Neural progenitor cell (in vitro differentiated cells): ENCODE measurements at regions not wholly inside any gene's neighbourhood (a gene's known extent, or its start where the extent isn't known, plus 50 kb on each side); places are given as distances from the start of the nearest gene placed in this dataset.
"Not testable (repeated sequence)": the region's sequence is repeated elsewhere in the genome, so short reads cannot be mapped to it uniquely, and the experiment has no call there.

Experiments used
- EZH2 ChIP-seq: fragments of 200-600 bp; sonication (generic); IDR thresholded peaks from 2 replicates; pipeline ENCODE4 v1.6.1; 2017; ENCODE audit warnings: antibody characterized with exemption, mild to moderate bottlenecking, moderate library complexity
- EZH2phosphoT487 ChIP-seq: fragments of 200-600 bp; sonication (generic); IDR thresholded peaks from 2 replicates; pipeline ENCODE4 v1.6.1; 2017; ENCODE audit warnings: antibody characterized with exemption
- TF ChIP-seq, protein P1 (sequence below): fragments of 200-600 bp; sonication (generic); IDR thresholded peaks from 2 replicates; pipeline ENCODE4 v1.5.1; 2017; ENCODE audit warnings: antibody characterized with exemption, mild to moderate bottlenecking

DNA sequence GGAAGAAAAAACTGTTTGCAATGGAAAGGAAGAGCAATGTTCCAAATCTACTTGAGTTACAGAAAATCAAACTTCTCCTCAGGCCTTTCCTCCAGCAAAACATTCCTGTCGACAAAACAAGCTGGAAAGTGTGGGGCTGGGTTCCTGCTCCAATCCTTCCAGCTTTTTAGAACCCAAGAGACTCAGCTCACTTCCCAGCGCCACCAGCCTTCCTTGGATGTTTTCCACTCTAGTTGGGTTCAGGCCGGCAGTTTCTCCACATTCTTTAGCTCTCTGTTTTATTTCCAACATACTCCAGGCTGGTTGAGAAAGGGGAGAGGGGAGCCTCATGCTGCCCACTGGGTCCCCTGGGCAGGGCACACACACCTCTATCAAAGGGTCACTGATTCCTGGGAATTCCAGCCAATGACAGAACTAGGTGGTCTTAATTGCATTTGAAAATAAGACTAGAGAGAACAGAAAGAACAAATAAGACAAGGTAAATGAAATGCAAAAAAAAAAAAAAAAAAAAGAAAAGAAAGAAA, 287.5 kb upstream of the FRG1 start:
- not testable (repeated sequence) for TF ChIP-seq EZH2, EZH2phosphoT487
- TF ChIP-seq, protein P1, sequence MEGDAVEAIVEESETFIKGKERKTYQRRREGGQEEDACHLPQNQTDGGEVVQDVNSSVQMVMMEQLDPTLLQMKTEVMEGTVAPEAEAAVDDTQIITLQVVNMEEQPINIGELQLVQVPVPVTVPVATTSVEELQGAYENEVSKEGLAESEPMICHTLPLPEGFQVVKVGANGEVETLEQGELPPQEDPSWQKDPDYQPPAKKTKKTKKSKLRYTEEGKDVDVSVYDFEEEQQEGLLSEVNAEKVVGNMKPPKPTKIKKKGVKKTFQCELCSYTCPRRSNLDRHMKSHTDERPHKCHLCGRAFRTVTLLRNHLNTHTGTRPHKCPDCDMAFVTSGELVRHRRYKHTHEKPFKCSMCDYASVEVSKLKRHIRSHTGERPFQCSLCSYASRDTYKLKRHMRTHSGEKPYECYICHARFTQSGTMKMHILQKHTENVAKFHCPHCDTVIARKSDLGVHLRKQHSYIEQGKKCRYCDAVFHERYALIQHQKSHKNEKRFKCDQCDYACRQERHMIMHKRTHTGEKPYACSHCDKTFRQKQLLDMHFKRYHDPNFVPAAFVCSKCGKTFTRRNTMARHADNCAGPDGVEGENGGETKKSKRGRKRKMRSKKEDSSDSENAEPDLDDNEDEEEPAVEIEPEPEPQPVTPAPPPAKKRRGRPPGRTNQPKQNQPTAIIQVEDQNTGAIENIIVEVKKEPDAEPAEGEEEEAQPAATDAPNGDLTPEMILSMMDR = not testable (repeated sequence)
